Uterus (tissue), 3 donors: ENCODE measurements at regions not wholly inside any gene's neighbourhood (a gene's known extent, or its start where the extent isn't known, plus 50 kb on each side); places are given as distances from the start of the nearest gene placed in this dataset.

Experiments
- DNase-seq, 2 donors: peaks; one replicate each; pipeline ENCODE4 v3.0.0-alpha.2; 2019 to 2020
- H3K27ac ChIP-seq, 2 donors: fragments of 200-600 bp; sonication (generic); 1 replicate in 1 of 2; 2 replicates in 1 of 2; pipeline ENCODE4 v1.5.1; 2016 to 2018
- H3K27me3 ChIP-seq, 2 donors: fragments of 200-600 bp; sonication (generic); one replicate each; pipeline ENCODE4 v1.5.1; 2018 to 2019; ENCODE audit warnings: control low read depth in 1 of 2
- H3K36me3 ChIP-seq, 2 donors: fragments of 200-600 bp; sonication (generic); one replicate each; pipeline ENCODE4 v1.5.1; 2019; ENCODE audit warnings: control low read depth in 1 of 2
- H3K4me1 ChIP-seq, 2 donors: fragments of 200-600 bp; sonication (generic); one replicate each; pipeline ENCODE4 v1.5.1; 2018 to 2019; ENCODE audit warnings: control low read depth in 1 of 2
- H3K4me3 ChIP-seq, 2 donors: fragments of 200-600 bp; sonication (generic); 1 replicate in 1 of 2; 2 replicates in 1 of 2; pipeline ENCODE4 v1.5.1; 2018 to 2019; ENCODE audit warnings: mild to moderate bottlenecking in 1 of 2
- H3K9me3 ChIP-seq, 2 donors: fragments of 200-600 bp; sonication (generic); one replicate each; pipeline ENCODE4 v1.5.1; 2019; ENCODE audit warnings: control low read depth in 1 of 2
- CTCF ChIP-seq, 4 experiments: fragments of 200-600 bp in 2 of 4; fragments of 450-650 bp in 2 of 4; sonication (generic) in 2 of 4; IDR thresholded peaks; one replicate each; pipeline ENCODE4 v1.5.1; 2016 to 2019; ENCODE audit warnings: antibody characterized with exemption in 4 of 4, mild to moderate bottlenecking in 2 of 4, moderate library complexity in 1 of 4
- POLR2A ChIP-seq, 2 donors: fragments of 450-650 bp; IDR thresholded peaks; one replicate each; pipeline ENCODE4 v1.6.1; 2016; ENCODE audit warnings: antibody characterized with exemption in 2 of 2, mild to moderate bottlenecking in 1 of 2, moderate library complexity in 1 of 2
- intact Hi-C: fragments of 100-400 bp; cut with DNase I; formaldehyde crosslinking; loops from one replicate; pipeline ENCODE4 v1.15.1; 2023; ENCODE audit warnings: low total_unique reads
- donor health status: DM: yes; HTN: yes; CAD: no.

- no peak overlapping the region for H3K4me3 ChIP-seq
- H3K9me3 ChIP-seq = no peaks in the 10 kb centered on the region
- no peaks in the 10 kb centered on the region for H3K36me3 ChIP-seq
- DNase-seq = no peak
- H3K27me3 ChIP-seq = no peaks in the 10 kb centered on the region
- TF ChIP-seq CTCF (IDR thresholded peaks at IDR 0.05) = no peak
- no peak for TF ChIP-seq POLR2A (IDR thresholded peaks at IDR 0.05)
- H3K27ac ChIP-seq = no peak overlapping the region
- H3K4me1 ChIP-seq = no peaks in the 10 kb centered on the region
- intact Hi-C loops = no loop called here
Measured at GRCh38 chr3:55124371-55124770, 196.5 kb upstream of the LRTM1 start.
